Breast epithelium (tissue), 3 donors: ENCODE measurements at regions not wholly inside any gene's neighbourhood (a gene's known extent, or its start where the extent isn't known, plus 50 kb on each side); places are given as distances from the start of the nearest gene placed in this dataset.

Experiments used
- CTCF ChIP-seq, 3 donors: fragments of 450-650 bp; IDR thresholded peaks; one replicate each; pipeline ENCODE4 v1.5.1; 2016 to 2017; ENCODE audit warnings: antibody characterized with exemption in 3 of 3, mild to moderate bottlenecking in 3 of 3, moderate library complexity in 3 of 3
- POLR2AphosphoS5 ChIP-seq, 3 donors: sonication (generic); formaldehyde crosslinking; IDR thresholded peaks; one replicate each; pipeline ENCODE4 v1.6.1; 2017; ENCODE audit warnings: antibody characterized with exemption in 3 of 3

GRCh38 chr1:166470014-166470413 lies 303.2 kb upstream of the FAM78B start:
- TF ChIP-seq CTCF (IDR thresholded peaks at IDR 0.05) (no peak), POLR2AphosphoS5 (IDR thresholded peaks at IDR 0.05) (no peak)
